H1 (cell line): ENCODE measurements at regions not wholly inside any gene's neighbourhood (a gene's known extent, or its start where the extent isn't known, plus 50 kb on each side); places are given as distances from the start of the nearest gene placed in this dataset.

Source experiments
- CTCF ChIA-PET: fragments of 300-600 bp; sonication (Branson Sonifier 250); formaldehyde crosslinking; loops from one replicate; lab custom pipeline; 2021; ENCODE audit not compliant: partially characterized antibody; lab: Charles Lee
- POLR2A ChIA-PET: fragments of 300-600 bp; sonication (Branson Sonifier 250); formaldehyde crosslinking; loops from one replicate; lab custom pipeline; 2021; ENCODE audit warnings: inconsistent platforms; ENCODE audit not compliant: partially characterized antibody; lab: Charles Lee
- DNase-seq, 2 experiments: peaks; one replicate each; pipeline versions ENCODE4 v3.0.0 to v3.0.0-alpha.2; 2010 to 2022; ENCODE audit warnings: low spot score in 2 of 2, low read depth in 1 of 2, mixed read lengths in 1 of 2
- FAIRE-seq: peaks from 2 replicates; lab custom pipeline; 2011; peaks lifted over from hg19 to GRCh38; lab: Jason Lieb, UNC
- H2AFZ ChIP-seq: 2 replicates; pipeline ENCODE4 v1.8.1; 2012; ENCODE audit warnings: low read length, inconsistent platforms
- H2AK5ac ChIP-seq: 2 replicates; pipeline ENCODE4 v1.6.1; 2013; ENCODE audit warnings: low read depth, low read length
- H2BK120ac ChIP-seq: replicated peaks from 2 replicates; pipeline ENCODE3; 2013; ENCODE audit warnings: low read depth, low read length, inconsistent platforms
- H2BK12ac ChIP-seq: 2 replicates; pipeline ENCODE4 v1.6.1; 2013; ENCODE audit warnings: low read depth, low read length
- H2BK15ac ChIP-seq: 2 replicates; pipeline ENCODE4 v1.6.1; 2013; ENCODE audit warnings: low read length
- H2BK20ac ChIP-seq: 2 replicates; pipeline ENCODE4 v1.6.1; 2013; ENCODE audit warnings: low read length
- H2BK5ac ChIP-seq: 2 replicates; pipeline ENCODE4 v1.6.1; 2013; ENCODE audit warnings: low read depth, low read length
- H3K14ac ChIP-seq: 2 replicates; pipeline ENCODE4 v1.6.1; 2013; ENCODE audit warnings: inconsistent platforms; ENCODE audit not compliant: insufficient read length
- H3K18ac ChIP-seq: 2 replicates; pipeline ENCODE4 v1.6.1; 2013; ENCODE audit warnings: low read length; ENCODE audit errors: extremely low read depth
- H3K23ac ChIP-seq: 2 replicates; pipeline ENCODE4 v1.6.1; 2013; ENCODE audit warnings: inconsistent platforms; ENCODE audit not compliant: insufficient read length
- H3K23me2 ChIP-seq: 2 replicates; pipeline ENCODE4 v1.6.1; 2013; ENCODE audit warnings: low read depth, low read length
- H3K27ac ChIP-seq: 2 replicates; pipeline ENCODE4 v1.6.1; 2011; ENCODE audit warnings: low read depth, low read length, inconsistent platforms
- H3K27me3 ChIP-seq, 4 experiments: replicated peaks in 1 of 4; 1 replicate in 1 of 4; 2 replicates in 3 of 4; pipeline versions ENCODE4 v1.6.1 to v1.8.1; 2011 to 2013; ENCODE audit warnings: low read length in 3 of 4, mild to moderate bottlenecking in 3 of 4, inconsistent platforms in 2 of 4, mixed read lengths in 2 of 4, moderate library complexity in 1 of 4; ENCODE audit not compliant: control insufficient read depth in 3 of 4, insufficient read depth in 3 of 4; ENCODE audit errors: extremely low read depth in 1 of 4
- H3K36me3 ChIP-seq, 4 experiments: 2 replicates each; pipeline versions ENCODE4 v1.6.1 to v1.8.1; 2011 to 2013; ENCODE audit warnings: mild to moderate bottlenecking in 4 of 4, low read length in 3 of 4, moderate library complexity in 2 of 4, control low read depth in 1 of 4, inconsistent platforms in 1 of 4; ENCODE audit not compliant: insufficient read depth in 4 of 4, control insufficient read depth in 2 of 4
- H3K4ac ChIP-seq: replicated peaks from 2 replicates; pipeline ENCODE3; 2013; ENCODE audit warnings: low read length, low read depth, mixed read lengths, inconsistent platforms; ENCODE audit not compliant: insufficient read length
- H3K4me1 ChIP-seq, 4 experiments: replicated peaks in 1 of 4; 1 replicate in 1 of 4; 2 replicates in 3 of 4; pipeline versions ENCODE4 v1.6.1 to v1.8.1; 2011 to 2013; ENCODE audit warnings: low read length in 3 of 4, inconsistent platforms in 2 of 4, mixed read lengths in 1 of 4; ENCODE audit not compliant: insufficient read depth in 4 of 4, control insufficient read depth in 3 of 4
- H3K4me2 ChIP-seq, 2 experiments: 2 replicates each; pipeline versions ENCODE4 v1.6.1 to v1.8.1; 2011 to 2013; ENCODE audit warnings: low read depth in 2 of 2, low read length in 2 of 2, control low read depth in 1 of 2, inconsistent platforms in 1 of 2, mild to moderate bottlenecking in 1 of 2; ENCODE audit not compliant: insufficient read depth in 1 of 2
- H3K4me3 ChIP-seq, 4 experiments: fragments of 200-600, 300-600 bp in 1 of 4; sonication (generic), shearing (Covaris generic), sonication (Bioruptor Twin) in 1 of 4; 2 replicates each; pipeline versions ENCODE4 v1.5.1 to v1.8.1; 2011 to 2016; ENCODE audit warnings: low read length in 4 of 4, low read depth in 3 of 4, control low read depth in 2 of 4, inconsistent platforms in 2 of 4, mild to moderate bottlenecking in 2 of 4, mixed read lengths in 1 of 4, moderate library complexity in 1 of 4; ENCODE audit not compliant: insufficient read depth in 2 of 4; ENCODE audit errors: extremely low read depth in 1 of 4
- H3K56ac ChIP-seq: replicated peaks from 2 replicates; pipeline ENCODE3; 2013; ENCODE audit warnings: low read depth, mild to moderate bottlenecking, mixed read lengths, low read length, inconsistent platforms; ENCODE audit not compliant: insufficient read length
- H3K79me1 ChIP-seq: 2 replicates; pipeline ENCODE4 v1.6.1; 2013; ENCODE audit warnings: low read depth, low read length, control low read depth
- H3K79me2 ChIP-seq, 2 experiments: 2 replicates each; pipeline versions ENCODE4 v1.6.1 to v1.8.1; 2012 to 2013; ENCODE audit warnings: low read length in 2 of 2, mild to moderate bottlenecking in 2 of 2, inconsistent platforms in 1 of 2; ENCODE audit not compliant: insufficient read depth in 2 of 2, control insufficient read depth in 1 of 2
- H3K9ac ChIP-seq, 4 experiments: replicated peaks in 1 of 4; 1 replicate in 1 of 4; 2 replicates in 3 of 4; pipeline versions ENCODE4 v1.6.1 to v1.8.1; 2011 to 2013; ENCODE audit warnings: low read depth in 3 of 4, low read length in 3 of 4, control low read depth in 2 of 4, mild to moderate bottlenecking in 2 of 4, moderate library complexity in 2 of 4, inconsistent platforms in 1 of 4; ENCODE audit errors: extremely low read depth in 1 of 4
- H3K9me3 ChIP-seq, 2 experiments: 2 replicates each; pipeline versions ENCODE4 v1.6.1 to v1.8.1; 2012 to 2013; ENCODE audit warnings: mild to moderate bottlenecking in 2 of 2, moderate library complexity in 2 of 2, control low read depth in 1 of 2, inconsistent platforms in 1 of 2, low read depth in 1 of 2, low read length in 1 of 2, mixed read lengths in 1 of 2; ENCODE audit not compliant: insufficient read depth in 2 of 2
- H4K20me1 ChIP-seq, 2 experiments: replicated peaks in 1 of 2; 2 replicates each; pipeline versions ENCODE3 to v1.8.1; 2011 to 2013; ENCODE audit warnings: inconsistent platforms in 2 of 2, low read length in 2 of 2, mild to moderate bottlenecking in 1 of 2; ENCODE audit not compliant: insufficient read depth in 2 of 2, control insufficient read depth in 1 of 2
- H4K5ac ChIP-seq: 2 replicates; pipeline ENCODE4 v1.6.1; 2013; ENCODE audit warnings: low read length, low read depth, mixed read lengths, inconsistent platforms; ENCODE audit not compliant: insufficient read length
- H4K8ac ChIP-seq: 2 replicates; pipeline ENCODE4 v1.8.0; 2013; ENCODE audit warnings: mild to moderate bottlenecking, moderate library complexity, low read length, inconsistent platforms; ENCODE audit not compliant: insufficient read depth; ENCODE audit errors: extremely low read depth
- H4K91ac ChIP-seq: replicated peaks from 2 replicates; pipeline ENCODE3; 2013; ENCODE audit warnings: low read length, mixed read lengths, inconsistent platforms; ENCODE audit not compliant: insufficient read length
- BACH1 ChIP-seq: IDR thresholded peaks from 2 replicates; pipeline ENCODE4 v1.6.1; 2012; ENCODE audit warnings: low read length, improper control_type of control experiment
- CBX5 ChIP-seq: fragments of 300-800, 300-1000 bp; sonication (generic); IDR thresholded peaks from 2 replicates; pipeline ENCODE4 v1.7.1; 2016; ENCODE audit warnings: antibody characterized with exemption, low read length, low read depth
- CEBPB ChIP-seq: IDR thresholded peaks from 2 replicates; pipeline ENCODE4 v1.6.1; 2012; ENCODE audit warnings: low read depth, low read length
- CTBP2 ChIP-seq: IDR thresholded peaks from 2 replicates; pipeline ENCODE4 v1.7.0; 2011; ENCODE audit warnings: borderline replicate concordance, mild to moderate bottlenecking, moderate library complexity, mixed read lengths, low read length; ENCODE audit not compliant: insufficient read depth, insufficient read length
- HDAC6 ChIP-seq: IDR thresholded peaks from one replicate; pipeline ENCODE4 v1.7.1; 2012; ENCODE audit warnings: low read depth, mild to moderate bottlenecking, inconsistent platforms, low read length, moderate library complexity
- JUND ChIP-seq: IDR thresholded peaks from 2 replicates; pipeline ENCODE4 v1.6.1; 2011; ENCODE audit warnings: mild to moderate bottlenecking, improper control_type of control experiment, low read length
- KDM1A ChIP-seq: fragments of 200-600, 300-600 bp; sonication (generic); IDR thresholded peaks from 2 replicates; pipeline ENCODE4 v1.7.1; 2016; ENCODE audit warnings: mild to moderate bottlenecking, low read length, borderline replicate concordance
- POLR2AphosphoS5 ChIP-seq: IDR thresholded peaks from 2 replicates; pipeline ENCODE4 v1.6.1; 2011; ENCODE audit warnings: low read depth, low read length
- SIRT6 ChIP-seq: IDR thresholded peaks from one replicate; pipeline ENCODE4 v1.7.1; 2012; ENCODE audit warnings: low read length, inconsistent platforms
- SIX5 ChIP-seq: IDR thresholded peaks from 2 replicates; pipeline ENCODE4 v1.6.1; 2011; ENCODE audit warnings: mild to moderate bottlenecking, low read depth, low read length
- SP4 ChIP-seq: IDR thresholded peaks from 2 replicates; pipeline ENCODE4 v1.6.1; 2012; ENCODE audit warnings: low read length, inconsistent platforms
- TAF1 ChIP-seq: IDR thresholded peaks from 2 replicates; pipeline ENCODE4 v1.6.1; 2011; ENCODE audit warnings: mild to moderate bottlenecking, low read depth, low read length
- YY1 ChIP-seq: IDR thresholded peaks from 2 replicates; pipeline ENCODE4 v1.6.1; 2011; ENCODE audit warnings: low read depth, mild to moderate bottlenecking, low read length
- WGBS, 2 experiments: shearing (Covaris generic) in 1 of 2; methylation state at CpG; one replicate each; pipeline versions ENCODE4 v1.1.6 to v1.1.7; 2013 to 2015; ENCODE audit warnings: low lambda C conversion rate in 2 of 2, mixed read lengths in 2 of 2, inconsistent platforms in 1 of 2, low coverage in 1 of 2, missing lambda C conversion rate in 1 of 2; ENCODE audit not compliant: insufficient replicate concordance in 2 of 2, insufficient coverage in 1 of 2, insufficient read length in 1 of 2; ENCODE audit errors: extremely low coverage in 1 of 2, missing lambda C conversion rate in 1 of 2; 5-methylcytosine and 5-hydroxymethylcytosine counted together
- TF ChIP-seq, protein P1 (sequence below), 3 experiments: IDR thresholded peaks; 1 replicate in 2 of 3; 2 replicates in 1 of 3; pipeline versions ENCODE4 v1.5.1 to v1.6.1; 2011; ENCODE audit warnings: low read length in 3 of 3, mild to moderate bottlenecking in 3 of 3, inconsistent platforms in 2 of 3, low read depth in 1 of 3, moderate library complexity in 1 of 3; ENCODE audit not compliant: insufficient read depth in 1 of 3; ENCODE audit errors: control extremely low read depth in 1 of 3

DNA sequence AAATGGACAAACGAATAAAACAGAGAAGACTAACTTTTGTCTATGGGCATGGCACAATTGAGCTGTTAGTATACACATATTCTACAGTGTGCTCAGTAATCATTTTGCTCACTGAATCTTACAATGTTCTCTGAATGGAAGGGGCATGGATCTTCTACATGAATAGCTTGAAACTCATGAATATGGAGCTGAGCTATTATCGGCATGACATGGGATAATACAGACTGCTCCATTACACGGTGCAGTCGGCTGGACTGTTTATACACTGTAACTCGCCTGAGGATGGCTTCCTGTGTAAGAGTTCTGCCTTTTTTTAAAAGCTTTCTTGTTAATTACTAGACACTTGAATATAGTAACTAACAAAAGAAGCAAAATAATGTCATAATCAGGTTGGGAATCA is 368.5 kb upstream of the MAD2L1 start:
- no peak overlapping the region for H2BK15ac ChIP-seq
- H3K14ac ChIP-seq, result no peak overlapping the region
- H2BK12ac ChIP-seq, result no peak overlapping the region
- H3K4ac ChIP-seq, result no peak overlapping the region
- no peaks in the 10 kb centered on the region for H3K4me1 ChIP-seq
- no peak for FAIRE-seq
- H2BK20ac ChIP-seq, result no peak overlapping the region
- H3K4me3 ChIP-seq, result no peak overlapping the region
- H2BK120ac ChIP-seq, result no peak overlapping the region
- H2BK5ac ChIP-seq, result no peak overlapping the region
- no peak overlapping the region for H3K9ac ChIP-seq
- H3K79me1 ChIP-seq, result no peaks in the 10 kb centered on the region
- H3K23ac ChIP-seq, result no peak overlapping the region
- H3K23me2 ChIP-seq, result no peaks in the 10 kb centered on the region
- no peaks in the 10 kb centered on the region for H4K20me1 ChIP-seq
- no peak overlapping the region for H2AK5ac ChIP-seq
- no peaks in the 10 kb centered on the region for H3K27me3 ChIP-seq
- H3K9me3 ChIP-seq, result no peaks in the 10 kb centered on the region
- H3K4me2 ChIP-seq, result no peak overlapping the region
- H3K18ac ChIP-seq, result no peak overlapping the region
- H4K91ac ChIP-seq, result no peak overlapping the region
- no peaks in the 10 kb centered on the region for H3K36me3 ChIP-seq
- no peak overlapping the region for H3K56ac ChIP-seq
- H2AFZ ChIP-seq, result no peak overlapping the region
- no peak overlapping the region for H3K27ac ChIP-seq
- ChIA-PET POLR2A (no interaction called here), CTCF (no interaction called here)
- no peak overlapping the region for H4K8ac ChIP-seq
- 89% methylated on average over 5 of the region's 5 CpGs; no CpG with 5 or more reads in 1 of the 2 experiments for WGBS, 2 experiments
- no peak overlapping the region for H4K5ac ChIP-seq
- no peak for DNase-seq
- H3K79me2 ChIP-seq, result no peaks in the 10 kb centered on the region
- TF ChIP-seq JUND (no peak), TAF1 (no peak), KDM1A (no peak), BACH1 (no peak), SIX5 (no peak), SIRT6 (no peak), POLR2AphosphoS5 (no peak), SP4 (no peak), CTBP2 (no peak), CBX5 (no peak), YY1 (no peak), CEBPB (no peak), HDAC6 (no peak)
- TF ChIP-seq, protein P1, sequence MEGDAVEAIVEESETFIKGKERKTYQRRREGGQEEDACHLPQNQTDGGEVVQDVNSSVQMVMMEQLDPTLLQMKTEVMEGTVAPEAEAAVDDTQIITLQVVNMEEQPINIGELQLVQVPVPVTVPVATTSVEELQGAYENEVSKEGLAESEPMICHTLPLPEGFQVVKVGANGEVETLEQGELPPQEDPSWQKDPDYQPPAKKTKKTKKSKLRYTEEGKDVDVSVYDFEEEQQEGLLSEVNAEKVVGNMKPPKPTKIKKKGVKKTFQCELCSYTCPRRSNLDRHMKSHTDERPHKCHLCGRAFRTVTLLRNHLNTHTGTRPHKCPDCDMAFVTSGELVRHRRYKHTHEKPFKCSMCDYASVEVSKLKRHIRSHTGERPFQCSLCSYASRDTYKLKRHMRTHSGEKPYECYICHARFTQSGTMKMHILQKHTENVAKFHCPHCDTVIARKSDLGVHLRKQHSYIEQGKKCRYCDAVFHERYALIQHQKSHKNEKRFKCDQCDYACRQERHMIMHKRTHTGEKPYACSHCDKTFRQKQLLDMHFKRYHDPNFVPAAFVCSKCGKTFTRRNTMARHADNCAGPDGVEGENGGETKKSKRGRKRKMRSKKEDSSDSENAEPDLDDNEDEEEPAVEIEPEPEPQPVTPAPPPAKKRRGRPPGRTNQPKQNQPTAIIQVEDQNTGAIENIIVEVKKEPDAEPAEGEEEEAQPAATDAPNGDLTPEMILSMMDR (IDR thresholded peaks at IDR 0.05; ENCODE audit: control extremely low read depth in 1 of 3, insufficient read depth in 1 of 3, low read depth in 1 of 3, low read length in 3 of 3), result no peak
